Activated naive CD4-positive, alpha-beta T cell treated with anti-CD3 and anti-CD28 coated beads, Interleukin-2, amount 50 U/mL, for 24 hours (primary cell): ENCODE measurements at regions not wholly inside any gene's neighbourhood (a gene's known extent, or its start where the extent isn't known, plus 50 kb on each side); places are given as distances from the start of the nearest gene placed in this dataset.

Experiments
- H3K27ac Mint-ChIP-seq: one replicate; pipeline ENCODE4 v1.8.0; 2021; ENCODE audit warnings: mild to moderate bottlenecking, mixed read lengths
- H3K27me3 Mint-ChIP-seq: one replicate; pipeline ENCODE4 v1.8.0; 2021; ENCODE audit warnings: mixed read lengths
- H3K36me3 Mint-ChIP-seq: one replicate; pipeline ENCODE4 v1.8.0; 2021; ENCODE audit warnings: mixed read lengths
- H3K4me1 Mint-ChIP-seq: one replicate; pipeline ENCODE4 v1.8.0; 2021; ENCODE audit warnings: mixed read lengths
- H3K4me3 Mint-ChIP-seq: one replicate; pipeline ENCODE4 v1.8.0; 2021; ENCODE audit warnings: mild to moderate bottlenecking, mixed read lengths
- H3K9me3 Mint-ChIP-seq: one replicate; pipeline ENCODE4 v1.8.0; 2021; ENCODE audit warnings: mixed read lengths

- Mint-ChIP-seq H3K36me3 (no peaks in the 10 kb centered on the region), H3K4me1 (no peaks in the 10 kb centered on the region), H3K9me3 (peaks cover 5% of the 10 kb centered on the region), H3K4me3 (no peak overlapping the region), H3K27me3 (no peaks in the 10 kb centered on the region), H3K27ac (no peak overlapping the region)
Observed at GRCh38 chr13:58592052-58592451, 960.5 kb downstream of the PCDH17 start.

GRCh38 chr13:58592786-58593185, 961.2 kb downstream of the PCDH17 start:
- no peaks in the 10 kb centered on the region for H3K36me3 Mint-ChIP-seq
- no peak overlapping the region for H3K4me3 Mint-ChIP-seq
- peaks cover 3% of the 10 kb centered on the region for H3K9me3 Mint-ChIP-seq
- no peak overlapping the region for H3K27ac Mint-ChIP-seq
- H3K4me1 Mint-ChIP-seq = no peaks in the 10 kb centered on the region
- no peaks in the 10 kb centered on the region for H3K27me3 Mint-ChIP-seq

GRCh38 chr13:58594747-58595600, 963.4 kb downstream of the PCDH17 start:
- Mint-ChIP-seq H3K27ac (no peak overlapping the region), H3K27me3 (no peaks in the 10 kb centered on the region), H3K4me3 (no peak overlapping the region), H3K4me1 (no peaks in the 10 kb centered on the region), H3K9me3 (no peaks in the 10 kb centered on the region), H3K36me3 (no peaks in the 10 kb centered on the region)

- H3K4me3 Mint-ChIP-seq = no peak overlapping the region
- no peaks in the 10 kb centered on the region for H3K36me3 Mint-ChIP-seq
- no peaks in the 10 kb centered on the region for H3K27me3 Mint-ChIP-seq
- no peak overlapping the region for H3K27ac Mint-ChIP-seq
- H3K9me3 Mint-ChIP-seq = peaks cover 9% of the 10 kb centered on the region
- H3K4me1 Mint-ChIP-seq = no peaks in the 10 kb centered on the region
Observed at GRCh38 chr13:58597552-58597951, 966.0 kb downstream of the PCDH17 start.

- Mint-ChIP-seq H3K27me3 (no peaks in the 10 kb centered on the region), H3K4me1 (no peaks in the 10 kb centered on the region), H3K27ac (no peak overlapping the region), H3K9me3 (peaks cover 9% of the 10 kb centered on the region), H3K4me3 (no peak overlapping the region), H3K36me3 (no peaks in the 10 kb centered on the region)
Observed at GRCh38 chr13:58598241-58598640, 966.7 kb downstream of the PCDH17 start.

- H3K9me3 Mint-ChIP-seq = peaks cover 20% of the 10 kb centered on the region
- no peak overlapping the region for H3K4me3 Mint-ChIP-seq
- H3K27me3 Mint-ChIP-seq = no peaks in the 10 kb centered on the region
- H3K4me1 Mint-ChIP-seq = no peaks in the 10 kb centered on the region
- H3K36me3 Mint-ChIP-seq = no peaks in the 10 kb centered on the region
- no peak overlapping the region for H3K27ac Mint-ChIP-seq
Observed at GRCh38 chr13:58611117-58611516, 979.6 kb downstream of the PCDH17 start.

- peaks cover 4% of the 10 kb centered on the region for H3K9me3 Mint-ChIP-seq
- H3K27me3 Mint-ChIP-seq = no peaks in the 10 kb centered on the region
- no peak overlapping the region for H3K27ac Mint-ChIP-seq
- H3K4me1 Mint-ChIP-seq = no peaks in the 10 kb centered on the region
- no peak overlapping the region for H3K4me3 Mint-ChIP-seq
- H3K36me3 Mint-ChIP-seq = no peaks in the 10 kb centered on the region
Observed at GRCh38 chr13:58617880-58618665, 986.5 kb downstream of the PCDH17 start.

- H3K9me3 Mint-ChIP-seq = peaks cover 4% of the 10 kb centered on the region
- no peaks in the 10 kb centered on the region for H3K4me1 Mint-ChIP-seq
- H3K36me3 Mint-ChIP-seq = no peaks in the 10 kb centered on the region
- no peak overlapping the region for H3K4me3 Mint-ChIP-seq
- H3K27ac Mint-ChIP-seq = no peak overlapping the region
- H3K27me3 Mint-ChIP-seq = no peaks in the 10 kb centered on the region
Observed at GRCh38 chr13:58619396-58620113, 988.0 kb downstream of the PCDH17 start.

- Mint-ChIP-seq H3K27me3 (no peaks in the 10 kb centered on the region), H3K36me3 (no peaks in the 10 kb centered on the region), H3K4me1 (no peaks in the 10 kb centered on the region), H3K27ac (no peak overlapping the region), H3K4me3 (no peak overlapping the region), H3K9me3 (peaks cover 4% of the 10 kb centered on the region)
Observed at GRCh38 chr13:58620176-58620575, 988.6 kb downstream of the PCDH17 start.

- Mint-ChIP-seq H3K9me3 (peaks cover 21% of the 10 kb centered on the region), H3K27me3 (no peaks in the 10 kb centered on the region)
Observed at GRCh38 chr13:58625703-58626389, 994.3 kb downstream of the PCDH17 start.

GRCh38 chr13:58630794-58631193, 999.2 kb downstream of the PCDH17 start:
- no peak overlapping the region for H3K27ac Mint-ChIP-seq
- peaks cover 19% of the 10 kb centered on the region for H3K9me3 Mint-ChIP-seq
- H3K27me3 Mint-ChIP-seq = no peaks in the 10 kb centered on the region
- H3K4me1 Mint-ChIP-seq = no peaks in the 10 kb centered on the region
- peaks cover 2% of the 10 kb centered on the region for H3K36me3 Mint-ChIP-seq
- H3K4me3 Mint-ChIP-seq = no peak overlapping the region

More at GRCh38 chr13:58625703-58626389, 994.3 kb downstream of the PCDH17 start:
- Mint-ChIP-seq H3K36me3 (peaks cover 2% of the 10 kb centered on the region), H3K4me3 (no peak overlapping the region), H3K27ac (no peak overlapping the region), H3K4me1 (no peaks in the 10 kb centered on the region)

- H3K4me1 Mint-ChIP-seq = no peaks in the 10 kb centered on the region
- H3K4me3 Mint-ChIP-seq = no peak overlapping the region
- H3K9me3 Mint-ChIP-seq = peaks cover 5% of the 10 kb centered on the region
- H3K27me3 Mint-ChIP-seq = no peaks in the 10 kb centered on the region
- H3K27ac Mint-ChIP-seq = no peak overlapping the region
- H3K36me3 Mint-ChIP-seq = no peaks in the 10 kb centered on the region
Observed at GRCh38 chr13:58633226-58633625, 1001.7 kb downstream of the PCDH17 start.

- H3K36me3 Mint-ChIP-seq = no peaks in the 10 kb centered on the region
- H3K9me3 Mint-ChIP-seq = no peaks in the 10 kb centered on the region
- no peaks in the 10 kb centered on the region for H3K27me3 Mint-ChIP-seq
- no peak overlapping the region for H3K27ac Mint-ChIP-seq
- H3K4me1 Mint-ChIP-seq = no peaks in the 10 kb centered on the region
- no peak overlapping the region for H3K4me3 Mint-ChIP-seq
Observed at GRCh38 chr13:58655086-58655485, 1023.5 kb downstream of the PCDH17 start.

GRCh38 chr13:58660826-58661225, 1029.3 kb downstream of the PCDH17 start:
- Mint-ChIP-seq H3K36me3 (no peaks in the 10 kb centered on the region), H3K9me3 (peaks cover 20% of the 10 kb centered on the region), H3K4me1 (no peaks in the 10 kb centered on the region), H3K27ac (no peak overlapping the region), H3K4me3 (no peak overlapping the region), H3K27me3 (no peaks in the 10 kb centered on the region)

- H3K9me3 Mint-ChIP-seq = peaks cover 13% of the 10 kb centered on the region
- no peak overlapping the region for H3K27ac Mint-ChIP-seq
- no peaks in the 10 kb centered on the region for H3K36me3 Mint-ChIP-seq
- H3K27me3 Mint-ChIP-seq = no peaks in the 10 kb centered on the region
- H3K4me3 Mint-ChIP-seq = no peak overlapping the region
- H3K4me1 Mint-ChIP-seq = no peaks in the 10 kb centered on the region
Observed at GRCh38 chr13:58666331-58666730, 1034.8 kb downstream of the PCDH17 start.
